NCI-H2227 treated with DMSO at 0.1 percent for 48 hours (cell line): ENCODE measurements at regions not wholly inside any gene's neighbourhood (a gene's known extent, or its start where the extent isn't known, plus 50 kb on each side); places are given as distances from the start of the nearest gene placed in this dataset.
"Not testable (repeated sequence)": the region's sequence is repeated elsewhere in the genome, so short reads cannot be mapped to it uniquely, and the experiment has no call there.

Experiments used
- DNase-seq: peaks from one replicate; lab custom pipeline; 2025; lab: John Stamatoyannopoulos, UW

- no peak for DNase-seq
Measured at GRCh38 chr21:35201799-35202198, 152.7 kb upstream of the RUNX1 start.

- DNase-seq: no peak
Measured at GRCh38 chr21:35201288-35201687, 152.2 kb upstream of the RUNX1 start.

DNA sequence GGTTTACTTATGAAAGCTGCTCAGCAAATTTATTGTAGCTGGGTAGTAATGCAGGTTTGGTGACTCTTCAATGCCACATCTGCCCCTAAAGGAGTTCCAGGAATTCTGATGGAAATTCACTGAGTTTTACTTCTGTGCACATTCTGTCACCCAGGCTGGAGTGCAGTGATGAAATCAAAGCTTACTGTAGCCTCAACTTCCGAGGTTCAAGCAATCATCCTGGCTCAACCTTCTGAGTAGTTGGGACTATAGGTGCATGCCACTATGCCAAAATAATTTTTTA is 150.6 kb upstream of the RUNX1 start:
- no peak for DNase-seq

- DNase-seq: no peak
Measured at GRCh38 chr21:35198982-35199732, 150.1 kb upstream of the RUNX1 start.

DNA sequence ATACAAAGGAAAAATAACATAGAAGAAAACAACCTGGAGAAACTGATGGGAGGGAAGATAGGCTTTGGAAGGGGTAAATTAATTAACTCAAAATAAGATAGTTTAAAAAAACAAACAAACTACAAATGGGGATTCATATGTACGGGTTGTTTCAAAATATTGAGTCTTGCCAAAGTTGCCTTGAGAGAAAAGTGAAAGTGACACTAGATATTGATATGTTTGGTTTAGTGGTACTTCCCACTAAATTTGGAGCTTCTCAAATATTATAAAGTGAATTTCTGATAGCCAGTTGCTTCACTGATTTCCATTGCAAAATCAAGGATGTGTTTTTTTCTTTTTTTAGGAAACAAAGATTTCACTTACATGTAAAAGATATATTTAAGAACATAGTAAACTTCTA is 149.5 kb upstream of the RUNX1 start:
- no peak for DNase-seq

GRCh38 chr21:35197992-35198431 is 148.9 kb upstream of the RUNX1 start:
- DNase-seq: no peak

DNA sequence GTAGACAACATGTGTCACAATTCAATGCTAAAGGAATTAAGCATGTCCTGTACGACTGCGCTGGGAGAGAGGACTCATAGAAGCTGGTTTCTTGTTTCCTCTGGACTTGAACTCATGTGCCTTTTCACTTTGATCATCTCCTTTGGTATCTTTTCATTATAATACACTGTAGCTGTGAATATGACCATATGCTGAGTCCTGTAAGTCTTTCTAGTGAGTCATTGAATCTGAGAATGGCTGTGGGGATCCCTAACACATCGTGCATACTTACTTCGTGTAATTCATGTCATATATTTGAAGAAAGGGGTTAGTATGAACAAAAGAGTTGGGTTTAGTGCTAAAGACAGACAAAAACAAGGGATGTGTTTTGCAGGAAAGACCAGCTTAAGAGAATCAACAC is 148.1 kb upstream of the RUNX1 start:
- no peak for DNase-seq

DNA sequence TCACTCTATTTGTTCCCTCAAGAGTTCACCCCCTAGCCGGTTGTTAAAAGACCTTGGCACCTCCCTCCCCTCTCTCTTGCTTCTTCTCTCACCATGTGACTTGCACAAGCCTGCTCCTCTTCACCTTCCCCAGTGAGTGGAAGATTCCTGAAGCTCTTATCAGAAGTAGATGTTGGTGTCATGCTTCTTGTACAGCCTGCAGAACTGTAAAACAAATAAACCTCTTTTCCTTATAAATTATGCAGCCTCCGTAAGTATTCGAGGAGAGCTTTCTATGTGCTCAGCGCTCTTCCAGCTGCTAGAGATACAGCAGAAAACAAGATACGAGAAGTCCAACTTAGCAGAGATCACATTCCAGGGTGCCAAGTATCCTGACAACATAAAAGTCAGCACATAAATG is 147.0 kb upstream of the RUNX1 start:
- DNase-seq: no peak

DNA sequence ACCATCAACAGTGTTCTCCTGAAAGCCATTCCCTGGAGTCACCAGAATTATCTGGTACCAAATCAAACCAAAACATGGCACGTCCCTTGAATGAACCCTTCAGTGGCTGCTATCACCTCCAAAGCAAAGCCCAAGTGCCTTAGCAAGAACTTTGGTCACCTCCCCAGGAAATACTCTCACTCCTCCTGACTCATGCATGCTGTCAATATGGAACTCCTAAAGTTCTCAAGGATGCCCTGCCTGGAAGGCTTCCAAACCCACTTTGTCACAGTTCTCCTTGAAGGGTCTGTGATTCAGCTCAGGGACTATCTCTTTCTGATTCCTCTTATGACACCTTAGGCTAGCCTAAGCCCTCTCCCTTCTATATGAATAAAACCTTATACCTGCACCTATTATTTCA is 146.1 kb upstream of the RUNX1 start:
- DNase-seq: no peak

- DNase-seq: no peak
Measured at GRCh38 chr21:35191754-35192153, 142.7 kb upstream of the RUNX1 start.

GRCh38 chr21:35191128-35191527 is 142.0 kb upstream of the RUNX1 start:
- no peak for DNase-seq

DNA sequence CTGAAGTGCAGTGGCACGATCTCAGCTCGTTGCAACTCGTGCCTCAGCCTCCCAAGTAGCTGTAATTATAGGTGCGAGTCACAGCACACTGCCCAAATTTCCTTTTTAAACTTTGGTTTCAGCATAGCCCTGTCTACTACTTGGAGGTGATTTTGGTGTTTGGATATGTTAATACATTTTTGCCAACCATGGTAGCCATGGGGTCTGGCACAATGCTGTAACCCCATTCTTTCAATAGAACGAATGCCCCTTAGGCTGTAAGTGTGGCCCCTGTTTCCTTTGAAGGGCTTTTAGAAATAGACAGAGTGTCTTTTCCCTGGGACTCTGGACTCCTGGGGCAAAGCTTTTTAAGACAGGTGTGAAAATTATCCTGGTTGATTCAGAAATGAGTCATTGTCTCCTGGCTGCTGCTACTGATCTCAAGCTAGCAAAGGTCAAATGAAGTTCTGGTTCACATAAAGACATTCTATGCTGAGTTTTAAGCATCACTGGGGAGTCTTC is 141.1 kb upstream of the RUNX1 start:
- no peak for DNase-seq

DNA sequence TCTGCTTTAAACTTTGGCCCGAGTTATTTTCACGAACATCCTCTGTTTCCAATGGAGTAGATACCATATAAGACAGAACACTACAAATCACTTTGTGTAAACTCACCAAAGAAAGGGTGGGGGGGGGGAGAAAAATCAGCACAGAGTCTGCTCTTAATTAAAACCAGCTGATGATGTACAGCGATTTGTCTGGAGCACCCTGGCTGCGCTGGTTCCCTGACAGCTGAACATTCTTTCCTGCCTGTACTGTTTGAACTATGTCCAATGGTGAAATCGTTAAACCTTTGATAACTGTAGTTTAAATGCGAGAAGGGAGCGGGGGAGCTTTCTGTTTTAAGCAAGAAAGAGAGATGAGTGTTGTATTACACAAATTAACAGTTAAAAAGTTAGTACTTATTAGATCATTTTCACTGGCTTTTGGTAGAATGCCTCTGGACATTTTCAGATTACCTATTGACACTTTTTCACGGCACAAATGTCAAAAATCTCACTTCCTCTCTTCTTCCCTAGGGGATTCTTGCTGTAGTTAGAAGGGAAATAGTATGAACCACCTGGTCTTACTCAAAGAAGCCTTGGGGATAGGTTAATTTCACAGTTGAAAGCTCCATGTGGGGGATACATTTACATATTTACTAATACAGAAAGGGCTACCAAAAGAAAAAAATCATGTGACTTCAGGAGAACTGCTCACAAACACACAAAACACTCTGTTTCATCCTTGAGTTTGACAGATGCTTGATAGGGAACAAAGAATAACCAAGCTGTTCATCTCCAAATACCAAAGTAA is 140.2 kb upstream of the RUNX1 start:
- no peak for DNase-seq

DNA sequence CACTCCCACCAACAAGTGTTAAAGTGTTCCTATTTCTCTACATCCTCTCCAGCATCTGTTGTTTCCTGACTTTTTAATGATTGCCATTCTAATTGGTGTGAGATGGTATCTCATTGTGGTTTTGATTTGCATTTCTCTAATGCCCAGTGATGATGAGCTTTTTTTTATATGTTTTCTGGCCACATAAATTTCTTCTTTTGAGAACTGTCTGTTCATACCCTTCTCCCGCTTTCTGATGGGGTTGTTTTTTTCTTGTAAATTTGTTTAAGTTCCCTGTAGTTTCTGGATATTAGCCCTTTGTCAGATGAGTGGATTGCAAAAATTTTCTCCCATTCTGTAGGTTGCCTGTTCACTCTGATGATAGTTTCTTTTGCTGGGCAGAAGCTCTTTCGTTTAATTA is 134.3 kb upstream of the RUNX1 start:
- not testable (repeated sequence) for DNase-seq

DNA sequence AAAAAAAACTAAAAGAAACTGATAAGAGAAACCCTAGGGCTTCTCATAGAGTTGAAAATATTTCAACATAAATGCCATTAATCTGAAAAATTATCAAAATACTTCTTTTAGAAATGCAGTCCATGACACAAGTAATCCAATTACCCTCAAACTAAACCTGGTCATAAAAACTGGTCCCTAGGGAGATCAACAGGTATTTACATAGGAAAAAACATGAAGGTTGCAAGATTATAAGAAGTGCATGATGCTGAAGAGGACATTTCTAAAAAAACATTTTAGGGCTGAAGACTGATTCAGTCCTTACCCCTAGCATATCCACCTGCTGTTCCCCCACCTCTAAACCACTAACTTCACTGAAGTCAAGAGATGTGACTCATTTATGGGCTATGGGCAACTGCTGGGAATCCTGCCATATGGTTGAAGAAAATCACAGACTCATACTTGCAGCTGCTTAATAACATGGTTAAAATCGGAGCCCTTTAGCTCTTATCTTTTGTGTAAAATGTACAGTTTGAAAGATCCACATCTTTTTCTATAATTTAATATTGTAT is 131.0 kb upstream of the RUNX1 start:
- DNase-seq: no peak

DNA sequence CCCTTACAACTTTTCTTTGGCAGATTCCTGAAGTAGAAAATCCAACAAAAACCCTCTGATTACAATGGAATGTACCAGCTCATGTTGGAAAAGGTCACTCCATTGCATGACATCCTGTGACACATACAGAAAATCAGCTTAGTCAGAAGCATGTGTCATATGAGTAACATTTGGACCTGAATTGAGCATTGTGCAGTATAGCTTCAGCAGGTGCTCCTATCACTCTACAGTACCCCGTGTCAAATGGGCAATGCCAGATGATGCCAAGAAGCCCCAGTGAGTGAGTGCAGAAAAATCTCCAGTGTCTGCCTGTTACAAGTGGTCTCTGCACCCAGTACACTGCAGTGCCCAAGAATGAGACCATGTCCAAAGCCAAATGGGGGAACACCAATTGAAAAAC is 129.7 kb upstream of the RUNX1 start:
- no peak for DNase-seq

DNA sequence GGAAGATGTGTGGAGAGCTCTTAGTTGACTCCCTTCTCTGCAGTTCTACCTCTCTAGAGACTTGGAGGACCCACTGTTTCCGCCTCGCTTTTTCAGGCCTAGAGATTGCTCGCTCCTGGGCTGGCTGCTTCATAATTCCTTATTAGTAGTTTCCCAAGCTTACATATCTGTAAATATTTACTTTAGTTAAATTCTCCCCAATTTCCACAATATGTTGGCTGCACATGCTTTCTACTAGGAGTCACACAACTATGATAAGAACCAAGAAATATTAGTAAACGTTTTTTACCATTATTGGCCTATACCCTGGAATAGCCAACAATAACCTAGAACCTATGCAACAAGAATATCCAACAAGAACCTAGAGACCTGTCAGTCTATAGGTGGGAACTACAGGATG is 129.0 kb upstream of the RUNX1 start:
- DNase-seq: no peak

DNA sequence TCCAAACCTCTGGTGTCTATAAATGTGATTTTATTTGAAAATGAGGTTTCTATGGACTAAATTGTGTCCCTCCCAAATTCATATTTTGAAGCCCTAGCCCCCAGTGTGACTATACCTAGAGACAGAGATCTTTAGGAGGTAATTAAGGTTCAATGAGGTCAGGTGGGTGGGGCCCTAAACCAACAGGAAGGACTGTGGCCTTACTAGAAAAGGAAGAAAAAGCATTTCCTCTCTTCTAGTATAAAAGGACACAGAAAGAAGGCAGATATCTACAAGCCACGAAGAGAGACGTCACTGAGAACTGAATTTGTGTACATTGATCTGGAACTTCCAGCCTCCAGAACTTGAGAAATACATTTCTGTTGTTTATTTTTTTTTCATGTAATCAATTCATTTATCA is 123.1 kb upstream of the RUNX1 start:
- no peak for DNase-seq

GRCh38 chr21:35171385-35171784 is 122.3 kb upstream of the RUNX1 start:
- no peak for DNase-seq

DNA sequence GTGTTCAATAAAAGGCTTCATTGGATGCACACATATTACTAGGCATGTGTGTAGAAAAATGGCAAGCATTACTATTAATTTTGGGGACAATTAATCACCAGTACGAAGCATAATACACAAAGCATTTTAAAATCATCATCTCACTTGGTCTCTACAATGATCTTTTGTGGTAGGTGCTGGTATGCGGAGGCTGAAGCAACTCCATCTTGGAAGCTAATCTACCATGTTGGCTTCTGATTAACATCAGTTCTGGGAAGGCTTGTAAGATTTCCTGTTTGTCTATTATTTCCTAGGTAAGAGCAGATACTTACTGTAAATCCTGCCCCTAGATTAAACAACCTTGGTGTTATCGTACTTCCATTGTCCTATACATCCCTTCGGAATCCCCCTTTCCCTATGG is 121.7 kb upstream of the RUNX1 start:
- DNase-seq: no peak

- DNase-seq: no peak
Measured at GRCh38 chr21:35170244-35170643, 121.1 kb upstream of the RUNX1 start.

- DNase-seq: no peak
Measured at GRCh38 chr21:35169574-35169973, 120.5 kb upstream of the RUNX1 start.

GRCh38 chr21:35168735-35169134 is 119.6 kb upstream of the RUNX1 start:
- no peak for DNase-seq
